DMS 273 treated with DMSO at 0.1 percent for 48 hours (cell line): ENCODE measurements at regions not wholly inside any gene's neighbourhood (a gene's known extent, or its start where the extent isn't known, plus 50 kb on each side); places are given as distances from the start of the nearest gene placed in this dataset.
"Not testable (repeated sequence)": the region's sequence is repeated elsewhere in the genome, so short reads cannot be mapped to it uniquely, and the experiment has no call there.

Source experiments
- DNase-seq: peaks from one replicate; lab custom pipeline; 2025; lab: John Stamatoyannopoulos, UW

DNA sequence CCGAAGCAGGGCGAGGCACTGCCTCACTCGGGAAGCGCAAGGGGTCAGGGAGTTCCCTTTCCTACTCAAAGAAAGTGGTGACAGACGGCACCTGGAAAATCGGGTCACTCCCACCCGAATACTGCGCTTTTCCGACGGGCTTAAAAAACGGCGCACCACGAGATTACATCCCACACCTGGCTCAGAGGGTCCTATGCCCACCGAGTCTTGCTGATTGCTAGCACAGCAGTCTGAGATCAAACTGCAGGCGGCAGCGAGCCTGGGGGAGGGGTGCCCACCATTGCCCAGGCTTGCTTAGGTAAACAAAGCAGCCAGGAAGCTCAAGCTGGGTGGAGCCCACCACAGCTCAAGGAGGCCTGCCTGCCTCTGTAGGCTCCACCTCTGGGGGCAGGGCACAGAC, 549.4 kb downstream of the KIF20B start:
- DNase-seq = not testable (repeated sequence)

DNA sequence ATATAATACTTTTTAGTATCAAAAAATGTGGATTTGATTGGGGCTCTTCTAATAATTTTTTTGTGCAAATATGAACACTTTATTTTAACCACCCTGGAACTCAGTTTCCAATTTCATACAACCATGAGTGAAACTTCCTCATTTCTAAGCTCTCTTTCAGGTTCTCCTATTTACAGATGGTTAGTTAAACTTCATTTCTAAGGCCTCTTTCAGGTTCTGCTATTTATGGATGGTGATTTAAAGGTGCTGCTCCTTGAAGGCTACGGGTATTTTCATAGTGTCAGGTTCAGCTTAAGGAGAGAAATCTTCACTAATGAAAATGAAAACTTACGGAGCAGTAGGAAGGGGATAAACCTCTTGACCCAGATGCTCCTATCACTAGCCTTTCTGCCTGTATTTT, 568.3 kb downstream of the KIF20B start:
- DNase-seq = no peak

DNA sequence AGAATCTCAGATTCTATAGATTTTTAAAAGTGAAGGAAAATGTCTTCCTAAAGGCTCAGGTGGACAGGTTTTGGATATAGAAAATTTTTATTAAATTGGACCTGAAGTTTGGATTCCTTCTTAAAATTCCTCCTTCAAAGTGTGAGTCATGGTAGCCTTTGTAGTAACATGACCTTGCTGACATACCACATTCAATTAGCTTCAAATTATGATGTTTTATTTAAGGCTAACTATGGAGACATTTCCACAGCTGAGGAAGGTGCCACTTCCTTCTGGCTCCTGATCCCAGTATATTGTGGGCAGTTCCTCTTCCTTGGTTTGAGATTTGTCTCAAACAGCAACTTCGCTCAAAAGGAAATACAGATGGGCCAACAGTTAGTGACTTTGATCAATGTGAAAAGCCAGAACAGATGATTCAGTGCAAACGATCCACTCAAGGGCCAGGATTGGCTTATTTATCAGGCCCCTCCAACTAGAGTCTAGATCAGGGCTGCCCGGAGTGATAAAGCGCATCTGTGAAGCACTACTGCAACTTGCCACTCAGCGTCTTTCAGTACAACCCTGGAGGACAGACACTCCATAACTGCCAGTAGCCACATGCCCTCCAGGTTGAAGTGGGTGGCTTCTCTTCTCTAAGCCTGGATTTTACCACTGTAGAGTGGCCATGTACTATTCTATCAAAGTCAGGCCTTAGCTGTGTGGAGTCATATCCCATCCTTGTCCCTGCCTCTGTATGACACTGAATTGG, 573.5 kb downstream of the KIF20B start:
- no peak for DNase-seq

DNA sequence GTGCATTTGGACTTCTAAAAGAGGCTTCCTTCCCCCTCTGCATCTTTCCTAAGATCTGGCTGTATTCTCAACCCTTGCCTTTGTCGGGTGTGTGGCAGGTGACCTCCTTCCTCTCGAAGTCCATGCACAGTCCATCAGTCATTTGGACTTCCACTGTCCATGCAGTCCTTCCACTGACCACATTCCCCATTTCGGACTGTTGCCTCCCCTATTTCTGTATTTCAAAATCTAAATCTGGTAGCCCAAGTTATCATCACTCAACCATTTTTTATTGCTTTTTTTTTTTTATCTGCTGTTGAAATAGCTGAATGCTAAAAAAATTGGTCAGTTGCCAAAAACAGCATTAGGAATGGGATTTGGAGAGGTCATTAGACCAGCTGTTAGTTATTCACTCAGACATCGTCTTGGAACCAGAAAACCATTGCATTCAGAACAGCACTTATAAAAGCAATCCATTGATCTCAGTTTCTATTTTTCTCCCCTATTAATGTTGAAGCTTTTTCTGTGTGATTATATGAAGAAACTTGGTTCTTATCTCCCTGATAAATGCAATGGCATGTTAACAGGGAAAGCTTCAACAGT, 575.6 kb downstream of the KIF20B start:
- no peak for DNase-seq

DNA sequence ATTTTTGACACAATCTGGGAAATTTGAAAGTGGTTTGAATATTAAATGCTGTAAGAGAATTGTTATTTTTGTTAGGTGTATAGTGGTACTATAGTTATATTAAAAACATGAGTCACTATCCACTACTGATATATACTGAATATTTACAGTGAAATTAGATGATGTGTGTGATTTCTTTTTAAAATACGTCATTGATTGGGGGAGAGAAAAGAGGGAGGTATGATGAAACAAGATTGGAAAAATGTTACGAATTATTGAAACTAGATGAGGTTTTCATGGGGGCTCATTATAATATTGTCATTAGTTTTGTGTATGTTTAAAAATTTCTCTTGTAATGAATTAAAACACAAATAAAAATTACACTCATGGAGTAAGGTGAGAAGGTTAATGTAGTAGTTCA, 571.4 kb downstream of the HTR7 start:
- no peak for DNase-seq

DNA sequence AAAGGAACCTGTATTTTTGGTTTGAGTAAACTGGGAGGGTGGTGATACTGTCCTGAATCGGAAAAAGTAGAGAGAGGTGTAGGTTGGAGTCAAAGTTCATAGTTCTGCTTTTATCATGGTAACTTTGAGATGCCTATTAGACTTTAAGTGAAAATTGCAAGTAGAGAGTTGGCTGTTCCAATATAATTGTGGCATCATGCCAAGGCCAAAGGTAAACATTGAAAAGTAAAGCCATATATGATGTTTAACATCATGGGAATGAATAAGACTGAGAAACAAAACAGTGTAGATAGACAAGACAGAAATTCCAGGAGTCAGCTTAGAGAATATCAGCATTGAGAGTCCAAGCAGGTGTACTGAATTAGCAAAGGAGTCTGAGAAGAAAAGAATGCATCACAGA, 570.9 kb downstream of the HTR7 start:
- DNase-seq = no peak

DNA sequence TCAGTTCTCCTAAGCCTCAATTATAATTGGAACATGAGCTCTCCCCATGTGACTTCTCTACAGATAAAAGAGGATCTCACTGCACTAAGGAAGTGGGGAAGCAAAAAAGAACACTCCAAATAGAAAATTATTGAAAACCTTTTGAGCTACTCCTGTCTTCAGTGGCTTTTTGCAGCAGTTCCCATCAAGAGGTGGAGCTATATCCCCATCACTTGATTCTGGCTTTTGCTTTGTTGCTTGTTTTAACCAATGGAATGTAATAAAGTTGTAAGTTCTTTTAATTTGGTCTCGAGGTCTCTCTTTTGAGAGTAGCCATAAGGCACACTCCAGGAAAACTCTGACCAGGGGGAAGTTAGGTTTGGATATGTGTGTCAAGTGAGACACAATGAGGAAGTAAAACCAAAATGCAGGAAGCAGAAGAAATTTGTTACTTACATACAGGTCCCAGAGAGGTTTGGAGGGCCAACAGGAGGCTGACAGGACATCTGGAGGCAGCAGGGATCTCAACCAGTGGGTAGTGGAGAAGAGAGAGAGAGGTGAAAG, 569.4 kb downstream of the HTR7 start:
- DNase-seq = no peak

DNA sequence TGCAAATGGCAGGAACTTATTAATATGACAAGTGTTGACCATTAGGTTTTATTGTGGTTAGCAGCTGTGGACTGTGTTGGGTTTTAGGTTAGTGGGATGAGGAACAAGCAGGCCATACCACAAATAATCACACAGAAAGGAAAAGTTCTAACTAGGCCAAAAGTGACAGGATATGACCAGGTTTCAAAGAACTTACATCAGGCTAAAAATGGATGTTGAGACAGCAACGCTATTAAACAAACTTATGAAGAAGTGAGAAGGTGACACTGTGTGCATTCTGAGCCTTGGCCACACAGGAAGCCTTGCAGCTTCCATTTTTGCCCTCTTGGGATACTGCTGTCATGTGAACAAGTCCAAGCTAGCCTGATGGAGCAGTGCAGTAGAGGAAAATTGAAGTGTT, 568.8 kb downstream of the HTR7 start:
- no peak for DNase-seq

DNA sequence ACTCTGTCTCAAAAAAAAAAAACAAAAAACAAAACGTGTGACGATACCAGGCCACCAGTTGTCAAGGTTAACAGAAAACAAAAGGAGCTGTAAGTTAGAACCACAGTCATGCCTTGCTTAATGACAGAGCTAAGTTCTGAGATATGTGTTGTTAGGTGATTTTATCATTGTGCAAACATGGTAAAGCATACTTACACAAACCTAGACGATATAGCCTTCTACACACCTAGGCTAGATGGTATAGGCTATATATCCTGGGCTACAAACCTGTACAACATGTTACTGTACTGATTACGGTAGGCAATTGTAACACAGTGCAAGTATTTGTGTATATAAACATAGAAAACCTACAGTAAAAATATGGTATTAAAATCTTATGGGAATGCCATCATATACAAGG, 564.2 kb downstream of the HTR7 start:
- no peak for DNase-seq

DNA sequence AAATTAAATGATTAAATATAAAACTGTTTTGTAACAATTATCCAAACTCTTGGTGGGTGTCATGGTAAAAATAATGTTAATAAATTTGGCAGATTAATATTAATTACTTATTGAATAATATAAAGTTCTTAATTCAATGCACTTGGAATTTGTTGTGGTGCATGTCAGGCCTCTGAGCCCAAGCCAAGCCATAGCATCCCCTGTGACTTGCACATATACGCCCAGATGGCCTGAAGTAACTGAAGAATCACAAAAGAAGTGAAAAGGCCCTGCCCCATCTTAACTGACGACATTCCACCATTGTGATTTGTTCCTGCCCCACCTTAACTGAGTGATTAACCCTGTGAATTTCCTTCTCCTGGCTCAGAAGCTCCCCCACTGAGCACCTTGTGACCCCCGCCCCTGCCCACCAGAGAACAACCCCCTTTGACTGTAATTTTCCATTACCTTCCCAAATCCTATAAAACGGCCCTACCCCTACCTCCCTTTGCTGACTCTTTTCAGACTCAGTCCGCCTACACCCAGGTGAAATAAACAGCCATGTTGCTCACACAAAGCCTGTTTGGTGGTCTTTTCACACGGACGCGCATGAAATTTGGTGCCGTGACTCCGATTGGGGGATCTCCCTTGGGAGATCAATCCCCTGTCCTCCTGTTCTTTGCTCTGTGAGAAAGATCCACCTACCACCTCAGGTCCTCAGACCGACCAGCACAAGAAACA, 562.9 kb downstream of the HTR7 start:
- not testable (repeated sequence) for DNase-seq

DNA sequence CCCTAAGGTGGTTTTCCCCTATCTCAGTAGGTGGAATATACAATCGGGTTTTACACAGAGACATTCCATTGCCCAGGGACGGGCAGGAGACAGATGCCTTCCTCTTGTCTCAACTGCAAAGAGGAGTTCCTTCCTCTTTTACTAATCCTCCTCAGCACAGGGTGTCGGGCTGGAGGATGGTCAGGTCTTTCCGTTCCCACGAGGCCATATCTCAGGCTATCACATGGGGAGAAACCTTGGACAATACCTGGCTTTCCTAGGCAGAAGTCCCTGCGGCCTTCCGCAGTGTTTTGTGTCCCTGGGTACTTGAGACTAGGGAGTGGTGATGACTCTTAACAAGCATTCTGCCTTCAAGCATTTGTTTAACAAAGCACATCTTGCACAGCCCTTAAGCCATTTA, 555.8 kb downstream of the HTR7 start:
- not testable (repeated sequence) for DNase-seq

DNA sequence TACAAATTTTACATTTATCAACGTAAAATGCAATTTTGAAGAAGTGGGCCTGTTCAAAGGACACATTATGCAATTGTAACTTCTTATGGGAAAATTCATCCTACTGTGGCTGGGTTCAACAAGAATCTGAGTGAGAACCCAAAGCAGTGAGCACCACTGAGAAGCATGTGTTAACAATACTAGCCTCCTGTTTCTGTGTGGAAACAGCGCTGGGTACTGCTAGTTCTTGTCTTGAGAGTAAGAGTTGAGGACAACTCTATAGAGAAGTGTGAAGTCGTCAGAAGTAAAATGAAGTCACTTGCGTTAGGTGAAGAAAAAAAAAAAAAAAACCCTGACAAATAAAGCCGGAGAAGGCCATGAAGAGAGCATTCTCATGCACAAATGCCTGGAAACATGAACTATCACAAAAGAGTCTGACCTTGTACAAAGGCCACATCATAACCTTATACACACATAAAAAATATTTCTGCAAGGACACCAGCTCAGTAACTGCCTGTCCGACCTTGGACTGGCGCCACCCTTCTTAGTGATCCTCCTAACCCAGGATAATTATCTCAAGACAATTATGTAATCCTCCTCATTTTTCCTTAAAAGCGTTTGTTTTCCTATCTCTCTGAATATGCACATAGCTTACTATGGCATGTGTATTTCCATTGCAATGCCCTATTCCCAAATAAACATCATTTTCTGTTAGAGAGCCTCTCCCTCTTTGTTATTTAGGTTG, 554.9 kb downstream of the HTR7 start:
- no peak for DNase-seq

DNA sequence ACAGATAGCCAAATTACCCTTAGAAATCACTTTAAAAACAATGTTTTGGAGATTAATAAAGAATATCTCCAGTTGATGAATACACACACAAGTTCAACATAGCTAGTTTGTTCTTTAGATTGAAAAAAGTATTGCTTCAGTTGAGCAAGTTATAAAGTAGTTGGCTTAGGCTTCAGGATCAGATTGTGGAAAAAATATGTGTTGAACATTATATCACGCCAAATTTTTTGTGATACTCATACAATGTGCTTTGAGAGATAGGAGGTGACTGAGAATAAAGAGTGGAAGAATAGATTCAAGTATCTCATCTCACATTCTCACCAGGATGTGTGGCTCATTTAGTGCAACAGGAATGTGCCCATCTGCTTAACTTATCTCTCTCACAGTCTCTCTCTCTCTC, 553.3 kb downstream of the HTR7 start:
- no peak for DNase-seq

DNA sequence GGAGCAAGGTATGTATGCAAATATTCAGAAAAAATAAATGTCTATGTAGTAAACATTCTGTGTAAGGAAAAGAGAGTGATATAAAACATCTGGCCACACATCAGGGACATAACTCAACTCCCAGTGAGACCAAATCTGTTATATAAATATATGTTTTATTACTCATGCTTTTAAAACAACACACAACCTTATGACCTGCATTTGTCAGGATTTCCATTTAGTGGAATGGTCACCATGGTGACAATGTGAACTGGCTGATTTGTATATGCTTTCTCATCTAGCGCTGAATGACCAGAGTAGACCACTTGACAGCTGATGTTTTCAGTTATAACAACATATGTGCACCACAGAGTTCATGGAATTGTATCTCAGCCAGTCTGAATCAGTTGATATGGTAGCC, 551.7 kb downstream of the HTR7 start:
- no peak for DNase-seq

DNA sequence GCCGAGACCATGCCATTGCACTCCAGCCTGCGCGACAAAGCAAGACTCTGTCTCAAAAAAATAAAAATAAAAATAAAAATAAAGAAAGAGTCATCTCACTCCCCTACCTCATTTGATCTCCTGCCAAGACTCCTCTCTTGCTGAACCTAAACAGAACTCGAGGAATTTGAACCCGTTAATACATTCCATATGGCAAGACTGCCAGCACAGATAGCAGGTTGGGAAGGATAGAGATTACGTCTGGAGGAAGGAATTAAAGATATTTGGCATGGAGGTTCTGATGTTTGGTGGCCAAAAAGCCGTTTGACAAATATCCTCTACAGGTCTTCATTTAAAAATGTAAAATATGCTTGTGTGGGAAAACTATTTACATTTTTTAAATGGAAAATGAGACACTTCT, 549.6 kb downstream of the HTR7 start:
- DNase-seq = no peak

DNA sequence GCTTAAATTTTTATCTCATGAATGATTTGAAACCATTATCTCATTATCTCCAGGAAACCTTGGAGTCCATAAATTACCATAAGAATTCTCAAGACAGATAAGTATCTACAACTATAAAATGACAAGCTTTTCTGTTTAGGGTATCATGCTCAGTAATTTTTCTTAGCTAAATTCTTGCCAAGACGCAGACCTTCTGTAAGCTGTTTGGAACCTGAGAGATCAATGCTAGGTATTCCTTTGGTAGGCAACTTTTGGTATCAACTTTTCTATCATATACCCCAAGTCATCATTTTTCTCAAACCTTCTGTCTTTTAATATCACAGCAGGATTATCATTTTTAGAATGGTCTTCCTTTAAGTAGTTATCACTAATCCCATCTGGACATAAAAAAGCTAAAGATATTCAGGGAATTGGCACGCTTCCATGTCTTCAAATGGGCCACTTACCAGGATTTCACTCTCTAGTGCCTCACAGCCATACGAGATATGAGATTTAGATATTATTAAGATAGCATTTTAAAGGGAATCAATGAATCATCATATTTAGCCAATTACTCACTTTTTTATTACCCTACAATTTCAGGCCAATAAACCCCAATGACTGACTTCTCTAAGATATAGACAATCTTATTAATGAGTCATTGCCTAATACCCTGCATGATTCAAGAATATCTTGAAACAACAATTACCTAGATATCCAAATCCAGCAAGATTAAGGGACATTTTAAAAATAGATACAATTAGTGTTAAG, 544.1 kb downstream of the HTR7 start:
- DNase-seq = no peak

DNA sequence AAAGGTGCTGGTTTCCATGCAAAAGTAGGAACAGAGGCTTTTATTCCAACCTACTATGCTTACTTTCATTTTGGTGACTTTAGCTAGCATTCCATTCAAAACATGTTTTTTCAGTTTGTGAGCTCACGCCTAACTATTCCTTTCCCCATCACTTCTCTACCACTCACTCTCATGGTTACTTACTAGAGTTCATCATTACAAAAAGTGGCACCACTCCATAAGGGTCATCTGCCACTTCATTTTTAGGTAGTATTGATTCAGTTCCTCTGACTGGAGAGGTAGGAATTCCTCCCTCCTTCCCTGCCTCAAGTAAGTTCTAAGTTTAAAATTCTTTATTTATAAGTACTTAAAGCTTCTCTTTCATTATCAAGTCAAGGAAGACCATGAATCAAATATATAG, 543.1 kb downstream of the HTR7 start:
- DNase-seq = no peak

DNA sequence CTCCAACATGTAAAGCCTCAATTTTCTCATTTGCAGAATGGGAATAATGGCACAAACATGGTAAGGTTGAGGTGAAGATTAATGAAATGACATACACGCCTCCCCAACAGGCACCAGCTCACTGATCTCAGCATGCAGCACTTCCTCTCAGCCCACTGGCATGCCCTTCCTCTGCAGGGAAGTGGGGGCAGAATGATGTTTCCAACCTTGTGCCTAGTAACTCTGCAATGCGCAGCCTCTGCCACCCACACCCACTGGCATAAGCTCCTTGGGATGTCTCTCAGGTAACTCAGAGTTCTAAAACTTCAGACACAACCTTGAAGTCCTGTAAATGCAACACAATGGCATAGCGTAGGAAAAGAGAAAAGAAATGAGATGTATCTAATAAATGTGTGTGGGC, 540.7 kb downstream of the HTR7 start:
- no peak for DNase-seq

DNA sequence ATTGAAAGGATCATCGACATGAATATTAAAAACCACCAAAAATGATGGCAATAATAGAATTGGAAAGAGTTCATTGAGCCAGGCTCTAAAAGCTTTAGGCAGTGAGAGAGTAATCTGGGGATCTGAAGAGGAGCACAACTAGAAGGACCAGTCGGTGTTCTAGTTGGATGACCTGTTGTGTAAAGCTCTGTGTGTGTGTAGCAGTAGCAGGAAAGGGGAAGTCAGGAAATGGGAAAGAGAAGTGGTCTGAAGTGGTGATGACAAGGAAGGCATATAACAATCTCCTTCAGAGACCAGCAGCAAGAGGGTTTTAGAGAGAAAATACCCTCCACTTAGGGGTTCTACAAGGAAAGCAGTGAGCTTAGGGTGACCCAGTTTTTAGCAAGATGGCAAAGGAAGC, 539.2 kb downstream of the HTR7 start:
- DNase-seq = no peak

DNA sequence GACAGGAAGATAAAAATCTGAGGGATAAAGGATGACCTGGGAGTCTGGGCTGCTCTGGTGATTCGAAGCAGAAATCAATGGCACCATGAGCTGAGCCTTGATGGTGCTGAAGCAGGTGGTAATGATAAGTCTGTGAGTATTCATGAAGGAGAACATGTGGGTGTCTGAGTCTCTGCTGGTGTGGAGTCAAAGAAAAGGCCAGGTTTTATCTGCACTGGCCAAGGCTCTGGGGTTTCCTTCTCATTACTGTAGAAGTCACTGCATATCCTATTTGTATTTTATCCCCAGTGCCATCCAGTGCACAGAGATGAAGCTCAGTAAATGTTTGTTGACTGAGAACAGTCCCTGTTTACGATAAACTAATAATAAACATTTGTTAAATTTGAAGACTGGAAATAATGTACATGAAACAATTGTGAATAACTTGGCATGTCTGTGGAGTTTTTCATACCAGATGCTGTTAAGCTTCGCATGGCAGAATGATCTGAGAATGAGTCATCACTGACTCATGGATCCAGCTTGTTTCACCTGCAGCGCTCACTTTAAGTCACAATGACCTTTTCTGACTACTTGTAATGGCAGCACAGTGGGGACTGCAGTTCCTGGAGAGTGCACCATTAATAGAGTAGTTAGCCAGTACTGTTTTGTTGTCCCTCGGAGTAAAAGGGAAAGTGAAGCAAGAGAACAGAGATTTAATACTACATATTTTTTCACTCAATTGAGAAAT, 538.5 kb downstream of the HTR7 start:
- DNase-seq = no peak
